GM12892 (cell line): ENCODE measurements at regions not wholly inside any gene's neighbourhood (a gene's known extent, or its start where the extent isn't known, plus 50 kb on each side); places are given as distances from the start of the nearest gene placed in this dataset.

ENCODE experiments used
- POLR2A ChIP-seq: IDR thresholded peaks from 2 replicates; pipeline ENCODE4 v1.6.1; 2011; ENCODE audit warnings: low read depth, low read length, control low read depth
- POLR2AphosphoS5 ChIP-seq: IDR thresholded peaks from 2 replicates; pipeline ENCODE4 v1.6.1; 2011; ENCODE audit warnings: low read depth, low read length, control low read depth
- TAF1 ChIP-seq: IDR thresholded peaks from 2 replicates; pipeline ENCODE4 v1.6.1; 2011; ENCODE audit warnings: low read depth, mild to moderate bottlenecking, control low read depth, low read length, borderline replicate concordance

DNA sequence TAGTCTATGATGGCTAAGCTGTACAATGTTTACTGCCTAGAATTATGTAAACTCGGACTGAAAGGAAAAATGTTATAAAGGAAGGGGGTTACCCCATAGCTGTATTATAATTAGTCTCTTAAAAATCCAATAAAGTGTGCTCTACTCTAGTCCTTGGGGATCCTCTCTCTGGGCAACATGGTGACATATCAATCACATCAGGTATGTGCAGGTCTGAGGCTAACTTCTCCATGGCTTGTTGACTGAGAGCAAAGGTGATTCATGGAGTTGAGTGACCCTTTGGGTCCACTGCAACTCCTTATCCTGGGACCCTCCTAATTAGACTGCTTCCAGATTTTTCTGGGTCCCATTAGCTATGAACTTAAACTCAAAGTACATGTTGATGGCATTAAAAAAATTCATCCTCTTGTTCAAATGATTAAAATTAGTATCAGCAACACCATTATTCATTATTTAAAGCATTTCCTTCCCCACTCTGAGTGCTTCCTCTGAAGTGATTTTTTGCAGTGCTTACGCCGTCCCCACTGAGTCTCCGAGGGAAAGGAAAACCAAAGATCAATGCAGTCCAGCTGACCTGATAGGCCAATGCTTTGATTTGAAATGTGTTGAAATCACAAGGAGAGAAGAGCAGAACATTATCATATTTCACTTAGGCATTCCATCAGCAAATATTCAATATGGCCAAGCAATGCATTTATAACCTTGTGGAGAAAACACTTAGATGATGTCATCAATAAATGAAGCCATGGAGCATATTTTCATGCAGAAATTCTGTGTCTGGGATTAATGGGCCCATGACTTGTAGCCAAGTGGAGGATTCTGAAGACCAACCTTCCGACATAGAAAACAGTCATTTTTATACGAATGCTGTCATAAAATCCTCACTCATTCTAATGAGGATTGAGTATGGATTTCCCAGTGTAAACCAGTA, 161.7 kb upstream of the CRBN start:
- no peak for TF ChIP-seq POLR2A
- no peak for TF ChIP-seq POLR2AphosphoS5
- TF ChIP-seq TAF1: no peak
